ENCODE measurements at regions not wholly inside any gene's neighbourhood (a gene's known extent, or its start where the extent isn't known, plus 50 kb on each side); places are given as distances from the start of the nearest gene placed in this dataset.

- TF ChIP-seq POLR2A (IDR thresholded peaks at IDR 0.05) (no peak), CTCF (IDR thresholded peaks at IDR 0.05) (no peak)
Measured at GRCh38 chr5:53389093-53389492, 91.3 kb upstream of the FST start.
